GM21825 (cell line): ENCODE measurements at regions not wholly inside any gene's neighbourhood (a gene's known extent, or its start where the extent isn't known, plus 50 kb on each side); places are given as distances from the start of the nearest gene placed in this dataset.
"Not testable (repeated sequence)": the region's sequence is repeated elsewhere in the genome, so short reads cannot be mapped to it uniquely, and the experiment has no call there.

Experiments used
- ATAC-seq: cut with Tn5 transposase; IDR thresholded peaks from one replicate; pipeline ENCODE4 v1.9.1; 2021; ENCODE audit warnings: mild to moderate bottlenecking, moderate library complexity; ENCODE audit not compliant: unreplicated experiment

- ATAC-seq = no peak
Measured at GRCh38 chr10:129210876-129211275, 256.2 kb upstream of the MGMT start.

DNA sequence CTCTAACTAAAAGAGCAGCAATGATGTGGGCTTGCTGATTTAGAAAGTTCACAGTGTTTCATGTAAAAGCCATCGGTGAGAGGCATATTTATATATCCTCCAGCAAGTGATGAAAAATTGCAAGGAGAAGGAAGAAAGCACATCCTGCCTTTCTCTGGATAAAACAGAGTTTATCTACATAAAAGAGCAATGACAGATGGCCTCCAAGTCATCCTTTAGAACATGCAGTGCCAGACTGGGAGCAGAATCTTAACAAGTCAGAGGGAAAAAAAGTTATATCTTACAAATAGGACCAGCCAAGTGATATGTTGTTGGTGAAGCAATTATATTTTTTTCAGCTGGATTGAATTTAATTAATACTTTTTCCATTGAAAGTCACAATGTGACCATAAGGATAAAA, 253.8 kb upstream of the MGMT start:
- no peak for ATAC-seq

GRCh38 chr10:129213996-129214395, 253.0 kb upstream of the MGMT start:
- not testable (repeated sequence) for ATAC-seq

- no peak for ATAC-seq
Measured at GRCh38 chr10:129219364-129219763, 247.7 kb upstream of the MGMT start.

GRCh38 chr10:129222436-129222835, 244.6 kb upstream of the MGMT start:
- no peak for ATAC-seq

- ATAC-seq = no peak
Measured at GRCh38 chr10:129223363-129223762, 243.7 kb upstream of the MGMT start.

GRCh38 chr10:129224065-129224464, 243.0 kb upstream of the MGMT start:
- ATAC-seq = no peak

GRCh38 chr10:129231821-129232220, 235.2 kb upstream of the MGMT start:
- ATAC-seq = no peak

DNA sequence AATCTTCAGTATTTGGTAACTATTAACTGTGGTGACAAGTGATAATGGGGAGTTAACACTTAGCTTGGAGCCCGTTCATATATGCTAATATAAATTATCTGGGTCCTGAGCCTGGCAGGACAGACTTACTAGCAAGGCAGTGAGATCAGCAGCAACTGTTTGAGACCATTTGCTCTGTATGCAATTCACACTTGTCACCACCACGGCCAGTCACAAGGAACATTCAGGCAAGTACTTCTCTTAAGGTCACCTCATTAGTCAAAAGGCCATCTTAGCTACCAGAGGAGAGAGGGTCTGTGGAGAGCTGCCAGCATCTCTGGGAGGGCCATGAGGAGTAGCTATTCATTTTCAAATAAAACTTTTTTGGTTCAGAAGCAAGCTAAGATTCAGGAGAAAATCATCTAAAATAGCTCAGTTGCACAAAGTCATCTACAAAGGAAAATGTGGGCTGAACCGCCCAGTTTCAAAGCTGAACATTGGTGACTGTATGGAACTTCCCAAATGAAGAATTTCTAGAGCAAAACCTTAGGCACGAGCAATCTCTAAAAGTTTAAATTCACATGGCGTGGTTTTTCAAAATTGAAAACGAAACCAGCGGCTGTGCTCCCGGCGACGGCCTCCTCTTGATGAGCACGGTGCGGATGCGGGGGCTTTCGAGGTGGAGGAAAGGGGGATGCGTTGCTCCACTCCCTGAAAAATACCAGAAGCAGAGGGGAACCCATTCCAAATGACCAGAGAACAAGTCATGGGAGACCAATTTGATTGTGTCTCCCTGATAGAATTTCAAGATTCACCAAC, 233.5 kb upstream of the MGMT start:
- ATAC-seq = no peak

DNA sequence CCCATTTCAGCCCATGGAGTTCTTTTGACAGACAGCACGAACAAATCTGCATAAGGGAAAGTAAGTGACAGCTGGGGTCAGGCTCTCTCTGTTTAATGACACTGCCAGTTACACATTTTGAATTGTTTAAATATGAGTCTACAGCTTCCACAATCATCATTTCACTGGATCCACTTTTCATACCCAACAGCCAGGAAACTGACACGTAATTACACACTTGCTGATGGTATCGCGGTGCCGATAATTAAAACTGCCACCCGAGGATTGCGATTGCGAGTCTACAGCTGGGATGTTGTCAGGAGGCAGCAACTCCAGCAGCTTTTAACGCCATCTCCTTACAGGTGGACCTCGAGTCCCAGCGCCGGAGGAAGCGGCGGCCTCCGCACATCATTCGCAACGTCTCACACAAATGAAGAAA, 230.8 kb upstream of the MGMT start:
- ATAC-seq = no peak

DNA sequence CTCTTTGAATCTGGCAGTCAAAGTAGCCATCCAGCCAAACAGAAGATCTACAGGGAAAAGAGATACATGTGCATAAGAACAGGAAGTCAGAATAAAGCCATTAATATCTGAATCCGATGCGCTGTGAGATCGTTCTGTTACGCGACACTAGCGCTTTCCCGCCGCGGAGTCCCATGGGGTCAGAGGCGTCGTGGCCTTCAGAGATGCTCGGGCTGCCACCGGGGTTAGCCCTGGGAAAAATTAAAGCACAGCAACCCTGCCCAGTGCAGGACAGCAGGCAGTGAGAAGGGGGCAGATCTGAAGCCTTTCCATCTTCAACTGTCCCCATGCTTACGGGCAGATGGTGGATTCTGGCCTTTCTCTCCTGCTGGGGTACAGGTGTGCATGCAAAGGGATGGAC, 225.6 kb upstream of the MGMT start:
- ATAC-seq = no peak

DNA sequence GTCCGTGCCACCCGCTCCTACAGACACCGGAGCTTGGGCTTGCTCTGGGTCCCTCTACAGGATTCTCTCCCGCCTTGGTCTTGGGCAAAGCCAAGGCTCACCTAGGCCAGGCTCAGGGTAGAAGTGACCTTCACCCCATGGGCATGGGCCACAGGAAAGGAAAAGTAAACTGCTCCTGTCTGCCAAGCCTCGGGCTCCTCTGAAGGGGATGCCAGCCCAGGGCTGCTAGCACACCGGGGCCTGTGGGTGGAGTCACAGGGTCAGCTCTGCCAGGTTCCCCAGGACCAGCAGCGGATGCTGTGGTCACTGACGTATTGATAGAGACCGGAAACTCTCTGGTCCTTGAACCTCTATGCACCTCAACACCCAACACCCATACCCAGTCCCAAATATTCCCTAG, 222.7 kb upstream of the MGMT start:
- no peak for ATAC-seq

GRCh38 chr10:129244757-129245156, 222.3 kb upstream of the MGMT start:
- ATAC-seq = no peak

GRCh38 chr10:129253161-129253864, 213.7 kb upstream of the MGMT start:
- no peak for ATAC-seq

- no peak for ATAC-seq
Measured at GRCh38 chr10:129253865-129254179, 213.2 kb upstream of the MGMT start.

DNA sequence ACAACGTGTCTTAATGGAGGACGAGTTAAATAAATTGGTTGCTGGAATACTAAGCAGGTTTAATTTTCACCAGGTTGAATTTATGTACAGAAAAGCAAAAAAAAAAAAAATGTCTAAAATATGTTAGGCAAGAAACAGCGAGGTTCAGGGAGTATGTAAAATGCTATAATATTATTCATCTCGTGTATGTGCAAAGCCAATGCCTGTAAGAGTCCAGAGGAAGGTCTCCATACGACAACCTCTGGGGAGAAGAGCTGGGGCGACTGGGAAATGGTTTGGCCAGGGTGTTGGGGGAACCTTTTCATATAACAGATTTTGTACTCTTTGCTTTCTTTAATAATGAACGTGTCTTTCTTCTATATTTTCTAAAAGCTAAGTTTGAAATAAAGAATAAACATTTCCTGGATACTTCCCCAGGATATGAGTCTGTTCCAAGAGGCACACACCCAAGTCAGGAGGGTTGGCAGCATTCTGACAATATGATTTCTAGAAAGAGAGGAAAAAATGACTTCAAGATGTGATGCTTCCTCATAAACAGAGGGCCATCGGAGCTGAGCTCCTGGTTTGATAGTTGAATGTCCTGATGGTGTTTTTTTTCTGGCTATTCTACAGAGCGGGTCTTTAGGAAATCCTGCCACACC, 208.6 kb upstream of the MGMT start:
- ATAC-seq = no peak

- ATAC-seq = no peak
Measured at GRCh38 chr10:129259128-129259815, 207.8 kb upstream of the MGMT start.

DNA sequence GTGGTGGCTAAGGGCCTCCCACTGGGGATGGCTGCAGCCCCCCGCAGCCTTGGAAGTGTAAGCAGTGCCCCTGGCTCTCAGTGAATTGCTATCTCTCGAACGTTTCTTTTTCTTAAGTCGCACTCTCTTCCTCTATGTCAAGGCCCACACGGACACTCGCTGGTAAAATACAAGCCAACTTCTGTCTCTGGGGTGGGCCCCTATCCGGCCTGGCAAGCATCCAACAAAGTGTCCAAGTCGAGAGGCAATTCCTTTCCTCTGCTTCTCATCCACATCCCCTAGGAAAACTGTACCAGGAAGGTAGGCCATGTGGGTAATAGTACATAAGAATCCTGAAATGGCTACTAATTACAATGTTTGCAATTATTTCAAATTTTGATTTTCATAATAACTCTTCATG, 194.9 kb upstream of the MGMT start:
- no peak for ATAC-seq

- ATAC-seq = no peak
Measured at GRCh38 chr10:129272866-129273650, 194.0 kb upstream of the MGMT start.

DNA sequence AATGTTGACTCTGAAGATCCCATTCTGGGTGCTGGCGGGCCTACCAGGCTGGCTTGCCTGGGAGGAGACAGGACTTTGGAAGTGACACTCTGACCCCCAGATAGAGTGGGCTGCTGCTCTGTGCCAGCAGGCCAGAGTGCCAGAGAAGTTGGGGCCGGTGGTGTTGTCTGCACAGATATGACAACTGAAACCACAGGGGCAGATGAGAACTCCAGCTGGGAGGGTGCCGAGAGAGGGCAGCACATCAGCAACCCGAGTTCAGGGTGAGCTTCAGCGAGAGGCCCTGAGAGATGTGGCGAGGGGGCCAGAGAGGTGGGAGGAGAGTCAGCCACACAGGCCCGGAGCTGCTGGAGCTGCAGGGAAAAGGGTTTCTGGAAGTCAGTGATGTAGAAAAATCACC, 193.2 kb upstream of the MGMT start:
- no peak for ATAC-seq
